NCI-H2107 treated with DMSO at 0.1 percent for 48 hours (cell line): ENCODE measurements at regions not wholly inside any gene's neighbourhood (a gene's known extent, or its start where the extent isn't known, plus 50 kb on each side); places are given as distances from the start of the nearest gene placed in this dataset.
"Not testable (repeated sequence)": the region's sequence is repeated elsewhere in the genome, so short reads cannot be mapped to it uniquely, and the experiment has no call there.

ENCODE experiments used
- DNase-seq: peaks from one replicate; lab custom pipeline; 2025; ENCODE audit not compliant: unreplicated experiment; lab: John Stamatoyannopoulos, UW

DNA sequence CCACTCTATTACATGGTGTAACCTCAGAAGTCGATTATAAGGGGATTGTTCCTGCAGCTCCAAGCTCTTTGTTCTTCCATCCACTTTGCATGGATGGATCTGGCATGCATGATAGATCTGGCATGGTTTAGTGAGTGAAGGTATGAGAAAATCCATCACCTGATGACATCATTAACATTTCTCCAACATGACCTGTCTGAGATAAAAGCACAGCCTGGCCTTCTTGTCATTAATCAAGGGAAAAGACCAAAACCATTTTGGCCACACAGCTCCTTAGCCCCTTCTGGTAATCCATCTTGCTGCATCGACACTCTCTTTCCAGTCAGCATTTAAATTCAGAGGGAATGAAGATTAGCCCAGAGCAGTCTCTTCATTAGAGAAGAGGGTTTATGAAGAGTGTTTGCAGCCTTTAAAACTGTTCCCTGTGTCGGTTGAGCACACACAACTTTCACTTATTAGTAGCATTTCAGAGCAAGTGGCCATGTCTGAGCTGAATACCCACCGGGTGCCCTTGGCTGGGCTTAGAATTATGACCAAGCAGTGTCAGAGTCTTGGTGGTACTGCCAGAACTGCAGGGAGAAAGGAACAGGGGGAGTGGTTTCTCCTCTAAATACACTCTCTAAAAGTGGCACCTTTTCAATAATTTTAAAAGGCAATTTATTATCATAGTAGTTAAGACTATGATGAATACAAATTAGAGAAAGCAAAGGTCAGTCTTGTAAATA, 246.0 kb downstream of the HAPSTR1 start:
- DNase-seq = no peak

DNA sequence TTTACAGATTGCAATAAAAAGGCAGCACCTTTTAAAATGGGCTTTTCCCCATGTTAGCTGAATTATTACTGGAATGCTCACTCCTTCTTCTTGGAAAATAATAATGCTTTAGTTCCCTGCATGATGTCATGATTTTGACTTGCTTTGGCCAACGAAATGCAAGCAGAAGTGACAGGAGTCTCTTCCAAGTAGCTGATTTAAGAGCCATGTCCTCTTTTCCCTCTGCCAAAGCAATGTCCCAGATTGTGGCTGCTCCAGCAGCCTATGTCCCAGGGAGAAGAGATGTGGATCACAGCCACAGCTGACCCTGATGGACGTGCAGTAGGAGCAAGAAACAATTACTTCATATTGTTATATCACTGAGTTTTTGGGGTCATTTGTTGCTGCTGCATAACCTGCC, 246.6 kb downstream of the HAPSTR1 start:
- DNase-seq = no peak

GRCh38 chr16:9338510-9338909, 247.1 kb downstream of the HAPSTR1 start:
- no peak for DNase-seq

- no peak for DNase-seq
These were observed 249.2 kb downstream of the HAPSTR1 start for GRCh38 chr16:9340526-9341256.

- no peak for DNase-seq
These were observed 251.8 kb downstream of the HAPSTR1 start for GRCh38 chr16:9343276-9343675.

- DNase-seq = no peak
These were observed 253.1 kb downstream of the HAPSTR1 start for GRCh38 chr16:9344508-9344907.

DNA sequence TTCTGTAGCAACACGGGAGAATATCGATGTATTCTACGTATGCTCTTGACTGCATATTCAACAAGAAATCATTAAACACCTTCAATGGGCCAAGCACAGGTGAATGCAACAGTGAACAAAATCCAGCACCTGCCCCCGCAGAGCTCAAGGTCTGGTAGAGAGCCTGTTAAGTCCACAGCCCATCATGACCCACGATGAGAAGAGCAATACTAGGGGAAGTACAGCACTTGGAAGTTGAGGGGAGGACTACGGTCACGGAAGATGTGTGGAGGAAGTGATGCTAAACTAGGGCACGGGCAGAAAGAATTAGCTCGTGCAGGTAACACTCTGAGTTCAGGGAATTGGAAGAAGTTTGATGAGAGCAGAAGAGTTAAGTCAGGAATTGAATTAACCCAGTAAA, 253.6 kb downstream of the HAPSTR1 start:
- DNase-seq = no peak

DNA sequence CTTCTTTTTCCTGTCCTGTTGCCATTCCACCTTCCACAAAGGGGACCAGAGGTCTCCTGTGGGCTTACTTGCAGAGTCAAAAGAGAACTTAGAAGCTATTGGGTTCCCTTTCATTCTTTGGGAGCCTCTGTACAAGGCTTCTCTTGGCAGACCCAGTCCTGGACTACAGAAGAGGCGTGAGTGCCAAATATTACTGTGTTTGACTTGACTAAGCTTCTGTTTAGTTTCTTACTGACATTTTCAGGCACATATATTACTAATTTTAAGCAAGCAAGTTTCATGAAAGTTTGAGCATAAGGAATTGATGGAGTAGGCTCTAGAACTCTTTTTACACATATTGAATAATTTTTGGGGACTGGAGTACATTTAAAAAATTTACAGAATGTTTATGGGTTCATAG, 254.4 kb downstream of the HAPSTR1 start:
- no peak for DNase-seq

DNA sequence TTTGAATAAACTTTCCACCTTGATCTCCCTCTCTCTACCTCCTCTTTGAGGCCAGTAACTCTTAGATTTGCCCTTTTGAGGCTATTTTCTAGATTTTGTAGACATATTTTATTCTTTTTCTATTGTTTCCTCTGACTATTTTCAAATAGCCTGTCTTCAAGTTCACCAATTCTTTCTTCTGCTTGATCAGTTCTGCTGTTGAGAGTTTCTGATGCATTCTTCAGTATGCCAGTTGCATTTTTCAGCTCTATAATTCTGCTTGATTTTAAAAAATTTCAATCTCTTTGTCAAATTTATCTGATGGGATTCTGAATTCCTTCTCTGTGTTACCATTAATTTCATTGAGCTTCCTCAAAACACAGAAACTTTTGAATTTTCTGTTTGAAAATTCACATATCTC, 257.5 kb downstream of the HAPSTR1 start:
- DNase-seq = no peak

GRCh38 chr16:9349373-9349960, 258.0 kb downstream of the HAPSTR1 start:
- DNase-seq = not testable (repeated sequence)

GRCh38 chr16:9350119-9350799, 258.8 kb downstream of the HAPSTR1 start:
- DNase-seq = not testable (repeated sequence)

GRCh38 chr16:9351440-9351839, 260.0 kb downstream of the HAPSTR1 start:
- no peak for DNase-seq

- no peak for DNase-seq
These were observed 260.5 kb downstream of the HAPSTR1 start for GRCh38 chr16:9351841-9352434.

DNA sequence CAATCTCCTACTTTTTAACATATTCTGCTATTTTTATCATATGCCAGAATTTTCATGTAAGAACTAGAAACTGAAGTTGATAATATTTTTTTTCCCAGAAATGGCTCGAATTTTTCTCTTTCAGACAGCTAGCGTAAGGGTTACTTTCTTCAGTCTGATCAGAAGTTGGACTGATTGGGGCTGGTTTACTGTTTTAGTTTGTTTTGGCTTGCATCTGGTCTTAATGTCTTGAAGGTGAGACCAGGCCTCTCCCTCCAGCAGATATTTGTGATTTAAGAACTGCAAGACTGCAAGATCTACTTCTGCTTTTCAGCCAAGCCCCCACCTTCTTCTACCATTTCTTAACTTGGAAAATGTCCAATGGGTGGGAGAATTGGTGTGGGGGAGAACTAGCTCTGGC, 266.4 kb downstream of the HAPSTR1 start:
- DNase-seq = no peak

DNA sequence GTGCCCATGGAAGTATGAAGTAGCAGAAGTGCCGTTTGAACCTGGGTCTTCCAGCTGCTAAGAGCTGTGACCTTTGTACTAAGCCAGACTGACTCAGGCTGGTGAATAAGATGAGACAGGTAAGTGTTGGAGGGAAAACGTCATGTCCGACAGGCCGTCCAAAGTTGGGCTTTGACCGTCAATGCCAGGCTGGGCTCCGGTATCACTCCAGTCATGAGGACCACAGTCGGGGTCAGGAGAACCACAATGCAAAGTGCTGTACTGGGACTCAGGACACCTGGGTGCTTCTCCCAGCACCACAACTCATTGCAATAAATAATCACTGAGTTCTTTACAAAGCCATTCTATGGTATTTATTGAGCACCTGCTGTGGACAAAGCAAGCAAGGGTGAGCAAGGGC, 268.6 kb downstream of the HAPSTR1 start:
- no peak for DNase-seq

DNA sequence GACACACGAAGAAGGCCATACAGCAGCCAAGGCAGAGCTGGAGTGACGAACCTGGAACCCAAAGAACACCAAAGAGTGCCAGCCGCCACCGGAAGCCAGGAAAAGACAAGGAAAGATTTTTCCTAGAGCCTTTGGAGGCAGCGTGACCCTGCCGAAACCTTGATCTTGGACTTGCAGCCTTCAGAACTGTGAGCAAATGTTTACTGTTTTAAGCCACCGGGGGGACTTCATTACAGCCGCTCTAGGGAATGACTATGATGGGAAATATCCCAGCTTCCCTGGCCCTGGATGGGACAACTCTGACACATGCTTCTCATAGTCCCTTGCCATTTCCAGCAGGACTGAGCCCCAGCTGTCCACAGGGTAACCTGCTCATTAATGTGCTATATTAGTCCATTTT, 270.6 kb downstream of the HAPSTR1 start:
- DNase-seq = no peak

- no peak for DNase-seq
These were observed 271.2 kb downstream of the HAPSTR1 start for GRCh38 chr16:9362604-9363003.

DNA sequence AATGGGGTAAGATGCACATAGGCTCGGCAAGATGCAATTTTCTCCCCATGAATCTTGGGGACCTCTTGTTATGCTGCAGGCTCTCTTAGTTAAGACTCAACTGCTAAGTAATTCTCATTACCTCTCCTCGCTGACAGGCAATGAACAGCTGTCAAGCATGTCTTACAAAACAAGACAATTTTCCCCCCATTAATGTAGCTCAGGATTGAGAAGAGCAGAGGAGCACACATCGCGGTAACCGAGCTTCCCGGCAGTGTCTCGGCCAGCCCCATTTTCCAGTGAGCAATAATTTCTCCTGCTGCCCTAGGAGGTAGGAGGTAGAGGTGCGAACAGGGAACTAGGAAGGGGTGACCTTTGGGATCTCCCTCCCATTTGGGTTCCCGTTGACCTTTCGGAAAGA, 272.1 kb downstream of the HAPSTR1 start:
- DNase-seq = no peak

- DNase-seq = no peak
These were observed 273.4 kb downstream of the HAPSTR1 start for GRCh38 chr16:9364721-9365369.

DNA sequence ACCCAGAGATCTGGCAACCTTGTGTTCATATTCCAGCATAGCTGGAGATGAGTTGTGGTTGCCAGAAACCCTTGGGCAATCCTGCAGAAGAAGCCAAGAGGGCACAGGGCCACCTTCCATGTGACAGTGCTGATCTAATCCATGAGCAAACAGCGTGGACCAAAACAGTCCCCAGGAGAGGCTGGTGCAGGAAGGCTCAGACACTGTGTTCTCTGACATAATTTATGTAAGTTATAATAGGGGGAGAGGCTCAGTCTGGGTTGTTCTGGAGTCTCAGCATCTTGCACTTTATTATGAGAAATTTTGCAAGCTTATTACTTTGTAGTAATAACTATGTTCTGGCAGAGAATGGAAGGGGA, 273.9 kb downstream of the HAPSTR1 start:
- no peak for DNase-seq
